ENCODE measurements at regions not wholly inside any gene's neighbourhood (a gene's known extent, or its start where the extent isn't known, plus 50 kb on each side); places are given as distances from the start of the nearest gene placed in this dataset.

GRCh38 chr9:24844217-24844616, 298.5 kb upstream of the IZUMO3 start:
- no peak for TF ChIP-seq FOXM1 (IDR thresholded peaks at IDR 0.05; ENCODE audit: borderline replicate concordance, low read depth)
- TF ChIP-seq CREB1 (IDR thresholded peaks at IDR 0.05; ENCODE audit: low read depth): no peak
- TF ChIP-seq TAF1 (IDR thresholded peaks at IDR 0.05; ENCODE audit: low read depth): no peak
- TF ChIP-seq CEBPB (IDR thresholded peaks at IDR 0.05): no peak
- no peak for TF ChIP-seq RAD21 (IDR thresholded peaks at IDR 0.05; ENCODE audit: low read depth)
- TF ChIP-seq MAX (IDR thresholded peaks at IDR 0.05): no peak
- TF ChIP-seq YY1 (IDR thresholded peaks at IDR 0.05; ENCODE audit: low read depth): no peak
- TF ChIP-seq TEAD4 (IDR thresholded peaks at IDR 0.05): no peak
- no peak for TF ChIP-seq EP300 (IDR thresholded peaks at IDR 0.05; ENCODE audit: borderline replicate concordance)
- no peak for TF ChIP-seq EGR1 (IDR thresholded peaks at IDR 0.05)
- TF ChIP-seq NFIC (IDR thresholded peaks at IDR 0.05): no peak
- no peak for TF ChIP-seq TCF12 (IDR thresholded peaks at IDR 0.05; ENCODE audit: low read depth)
- TF ChIP-seq USF1 (IDR thresholded peaks at IDR 0.05): no peak
- no peak for TF ChIP-seq ZBTB7A (IDR thresholded peaks at IDR 0.05; ENCODE audit: low read depth)
